ENCODE measurements at regions not wholly inside any gene's neighbourhood (a gene's known extent, or its start where the extent isn't known, plus 50 kb on each side); places are given as distances from the start of the nearest gene placed in this dataset.

GRCh38 chr2:3044587-3045317, 332.9 kb downstream of the EIPR1 start:
- DNase-seq (ENCODE audit: low spot score) (no peak), ATAC-seq (ENCODE audit: insufficient number of reproducible peaks, low FRiP score, low read depth) (no peak)
- Histone ChIP-seq H3K27ac (no peak overlapping the region), H3K27me3 (replicated peaks; ENCODE audit: insufficient read depth) (no peaks in the 10 kb centered on the region), H3K4me3 (no peak overlapping the region), H3K4me1 (ENCODE audit: control insufficient read depth in 1 of 2, low read depth in 2 of 2) (no peaks in the 10 kb centered on the region), H3K9me3 (no peaks in the 10 kb centered on the region), H3K36me3 (no peaks in the 10 kb centered on the region)
- TF ChIP-seq, protein P1, sequence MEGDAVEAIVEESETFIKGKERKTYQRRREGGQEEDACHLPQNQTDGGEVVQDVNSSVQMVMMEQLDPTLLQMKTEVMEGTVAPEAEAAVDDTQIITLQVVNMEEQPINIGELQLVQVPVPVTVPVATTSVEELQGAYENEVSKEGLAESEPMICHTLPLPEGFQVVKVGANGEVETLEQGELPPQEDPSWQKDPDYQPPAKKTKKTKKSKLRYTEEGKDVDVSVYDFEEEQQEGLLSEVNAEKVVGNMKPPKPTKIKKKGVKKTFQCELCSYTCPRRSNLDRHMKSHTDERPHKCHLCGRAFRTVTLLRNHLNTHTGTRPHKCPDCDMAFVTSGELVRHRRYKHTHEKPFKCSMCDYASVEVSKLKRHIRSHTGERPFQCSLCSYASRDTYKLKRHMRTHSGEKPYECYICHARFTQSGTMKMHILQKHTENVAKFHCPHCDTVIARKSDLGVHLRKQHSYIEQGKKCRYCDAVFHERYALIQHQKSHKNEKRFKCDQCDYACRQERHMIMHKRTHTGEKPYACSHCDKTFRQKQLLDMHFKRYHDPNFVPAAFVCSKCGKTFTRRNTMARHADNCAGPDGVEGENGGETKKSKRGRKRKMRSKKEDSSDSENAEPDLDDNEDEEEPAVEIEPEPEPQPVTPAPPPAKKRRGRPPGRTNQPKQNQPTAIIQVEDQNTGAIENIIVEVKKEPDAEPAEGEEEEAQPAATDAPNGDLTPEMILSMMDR (IDR thresholded peaks at IDR 0.05), result no peak

- DNase-seq (ENCODE audit: low spot score), result no peak
- ATAC-seq (ENCODE audit: insufficient number of reproducible peaks, low FRiP score, low read depth), result no peak
- H3K36me3 ChIP-seq, result no peaks in the 10 kb centered on the region
- TF ChIP-seq, protein P1 (IDR thresholded peaks at IDR 0.05), result no peak
- H3K27me3 ChIP-seq (replicated peaks; ENCODE audit: insufficient read depth), result no peaks in the 10 kb centered on the region
- no peak overlapping the region for H3K27ac ChIP-seq
- H3K4me3 ChIP-seq, result no peak overlapping the region
- H3K9me3 ChIP-seq, result no peaks in the 10 kb centered on the region
- H3K4me1 ChIP-seq (ENCODE audit: control insufficient read depth in 1 of 2, low read depth in 2 of 2), result no peaks in the 10 kb centered on the region
These were observed 333.9 kb downstream of the EIPR1 start for GRCh38 chr2:3043726-3044125.

DNA sequence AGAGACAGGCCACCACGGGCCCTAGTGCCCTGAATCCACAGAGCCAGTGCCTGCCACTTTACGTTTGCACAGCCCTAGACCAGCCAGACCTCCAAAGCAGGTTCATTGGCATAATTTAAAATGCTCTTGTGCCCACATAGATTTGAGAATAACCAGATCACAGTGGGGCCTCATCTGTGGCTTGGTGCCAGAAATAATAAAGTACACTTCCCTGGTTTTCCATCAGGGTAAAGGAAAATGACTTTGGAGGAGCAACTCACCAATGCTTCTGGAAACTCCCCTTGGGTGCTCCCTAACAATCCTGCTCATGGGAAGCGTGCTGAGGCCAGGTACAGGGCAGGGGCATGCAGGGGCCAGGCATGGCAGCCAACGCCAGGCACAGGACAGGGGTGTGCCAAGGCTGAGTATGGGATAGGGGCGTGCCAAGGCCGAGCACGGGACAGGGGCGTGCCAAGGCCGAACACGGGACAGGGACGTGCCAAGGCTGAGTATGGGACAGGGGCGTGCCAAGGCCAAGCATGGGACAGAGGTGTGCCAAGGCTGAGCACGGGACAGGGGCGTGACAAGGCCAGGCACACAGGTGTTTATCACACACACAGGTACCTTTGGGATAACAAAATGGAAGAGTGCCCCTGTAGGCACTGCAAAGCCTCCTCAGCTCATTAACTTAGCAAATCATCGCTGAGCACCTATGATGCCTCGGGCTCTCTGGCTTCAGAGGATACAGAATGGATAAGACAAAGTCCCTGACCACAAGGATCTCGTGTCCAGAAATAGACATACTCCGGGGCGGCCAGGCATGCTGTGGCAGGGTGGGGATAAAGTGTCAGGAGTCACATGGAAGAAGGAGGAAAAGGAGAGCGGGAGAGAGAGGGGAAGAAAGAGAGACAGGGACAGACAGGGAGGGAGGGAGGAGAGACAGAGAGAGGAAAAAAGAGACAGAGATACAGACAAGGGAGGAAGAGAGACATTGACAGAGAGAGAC, 334.7 kb downstream of the EIPR1 start:
- no peak overlapping the region for H3K4me3 ChIP-seq
- H3K4me1 ChIP-seq (ENCODE audit: control insufficient read depth in 1 of 2, low read depth in 2 of 2), result no peaks in the 10 kb centered on the region
- no peaks in the 10 kb centered on the region for H3K9me3 ChIP-seq
- H3K27me3 ChIP-seq (replicated peaks; ENCODE audit: insufficient read depth), result no peaks in the 10 kb centered on the region
- ATAC-seq (ENCODE audit: insufficient number of reproducible peaks, low FRiP score, low read depth) (no peak), DNase-seq (ENCODE audit: low spot score) (no peak)
- H3K27ac ChIP-seq, result no peak overlapping the region
- TF ChIP-seq, protein P1 (IDR thresholded peaks at IDR 0.05), result no peak
- no peaks in the 10 kb centered on the region for H3K36me3 ChIP-seq

- Histone ChIP-seq H3K9me3 (no peaks in the 10 kb centered on the region), H3K36me3 (no peaks in the 10 kb centered on the region), H3K4me1 (ENCODE audit: control insufficient read depth in 1 of 2, low read depth in 2 of 2) (no peaks in the 10 kb centered on the region), H3K27me3 (replicated peaks; ENCODE audit: insufficient read depth) (no peaks in the 10 kb centered on the region), H3K4me3 (no peak overlapping the region), H3K27ac (no peak overlapping the region)
- ATAC-seq (ENCODE audit: insufficient number of reproducible peaks, low FRiP score, low read depth) (no peak), DNase-seq (ENCODE audit: low spot score) (no peak)
- TF ChIP-seq, protein P1 (IDR thresholded peaks at IDR 0.05), result no peak
These were observed 335.6 kb downstream of the EIPR1 start for GRCh38 chr2:3041841-3042600.
